ENCODE measurements at regions not wholly inside any gene's neighbourhood (a gene's known extent, or its start where the extent isn't known, plus 50 kb on each side); places are given as distances from the start of the nearest gene placed in this dataset.

GRCh38 chr14:104392396-104393198 is 187.0 kb upstream of the C14orf180 start:
- DNase-seq (ENCODE audit: low read depth) = no peak
- TF ChIP-seq, protein P1, sequence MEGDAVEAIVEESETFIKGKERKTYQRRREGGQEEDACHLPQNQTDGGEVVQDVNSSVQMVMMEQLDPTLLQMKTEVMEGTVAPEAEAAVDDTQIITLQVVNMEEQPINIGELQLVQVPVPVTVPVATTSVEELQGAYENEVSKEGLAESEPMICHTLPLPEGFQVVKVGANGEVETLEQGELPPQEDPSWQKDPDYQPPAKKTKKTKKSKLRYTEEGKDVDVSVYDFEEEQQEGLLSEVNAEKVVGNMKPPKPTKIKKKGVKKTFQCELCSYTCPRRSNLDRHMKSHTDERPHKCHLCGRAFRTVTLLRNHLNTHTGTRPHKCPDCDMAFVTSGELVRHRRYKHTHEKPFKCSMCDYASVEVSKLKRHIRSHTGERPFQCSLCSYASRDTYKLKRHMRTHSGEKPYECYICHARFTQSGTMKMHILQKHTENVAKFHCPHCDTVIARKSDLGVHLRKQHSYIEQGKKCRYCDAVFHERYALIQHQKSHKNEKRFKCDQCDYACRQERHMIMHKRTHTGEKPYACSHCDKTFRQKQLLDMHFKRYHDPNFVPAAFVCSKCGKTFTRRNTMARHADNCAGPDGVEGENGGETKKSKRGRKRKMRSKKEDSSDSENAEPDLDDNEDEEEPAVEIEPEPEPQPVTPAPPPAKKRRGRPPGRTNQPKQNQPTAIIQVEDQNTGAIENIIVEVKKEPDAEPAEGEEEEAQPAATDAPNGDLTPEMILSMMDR (conservative IDR thresholded peaks at IDR 0.05; ENCODE audit: low read depth, low read length) = no peak
- no peak overlapping the region for H3K4me3 ChIP-seq (ENCODE audit: low read depth, low read length)

DNA sequence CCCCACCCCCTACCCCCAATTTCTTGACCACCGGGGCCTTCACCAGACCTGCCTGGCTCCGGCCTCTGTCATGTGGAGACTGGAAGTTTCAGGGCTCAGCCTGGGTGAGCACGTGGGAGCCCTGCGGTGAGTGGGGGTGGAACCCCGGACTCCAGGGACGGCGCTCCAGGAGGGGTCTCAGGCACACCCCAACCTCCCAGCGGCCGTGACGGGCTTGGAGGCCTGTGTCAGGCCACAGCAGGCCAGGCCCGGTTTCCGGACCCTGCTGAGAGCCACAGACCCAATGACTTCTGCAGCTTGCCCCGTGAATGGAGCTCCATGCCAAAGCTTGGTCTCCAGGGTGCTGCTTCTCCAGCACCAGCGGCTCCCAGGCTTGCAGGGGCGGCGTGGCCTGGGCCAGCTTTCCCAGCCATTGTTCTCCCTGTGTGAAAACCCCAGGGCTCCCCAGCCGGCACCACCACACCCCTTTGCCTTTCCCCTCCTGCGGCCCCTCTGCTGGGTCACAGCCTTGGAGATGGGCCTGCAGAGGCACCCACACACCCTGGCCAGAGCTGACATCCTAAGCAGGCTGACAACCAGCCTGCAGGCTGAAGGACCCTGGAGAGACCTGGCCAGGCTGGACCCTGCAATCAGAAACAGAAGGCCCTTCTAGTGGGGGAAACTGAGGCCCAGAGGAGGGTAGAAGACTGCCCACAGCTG is 186.2 kb upstream of the C14orf180 start:
- TF ChIP-seq, protein P1 (conservative IDR thresholded peaks at IDR 0.05; ENCODE audit: low read depth, low read length) = no peak
- no peak for DNase-seq (ENCODE audit: low read depth)
- H3K4me3 ChIP-seq (ENCODE audit: low read depth, low read length) = no peak overlapping the region

DNA sequence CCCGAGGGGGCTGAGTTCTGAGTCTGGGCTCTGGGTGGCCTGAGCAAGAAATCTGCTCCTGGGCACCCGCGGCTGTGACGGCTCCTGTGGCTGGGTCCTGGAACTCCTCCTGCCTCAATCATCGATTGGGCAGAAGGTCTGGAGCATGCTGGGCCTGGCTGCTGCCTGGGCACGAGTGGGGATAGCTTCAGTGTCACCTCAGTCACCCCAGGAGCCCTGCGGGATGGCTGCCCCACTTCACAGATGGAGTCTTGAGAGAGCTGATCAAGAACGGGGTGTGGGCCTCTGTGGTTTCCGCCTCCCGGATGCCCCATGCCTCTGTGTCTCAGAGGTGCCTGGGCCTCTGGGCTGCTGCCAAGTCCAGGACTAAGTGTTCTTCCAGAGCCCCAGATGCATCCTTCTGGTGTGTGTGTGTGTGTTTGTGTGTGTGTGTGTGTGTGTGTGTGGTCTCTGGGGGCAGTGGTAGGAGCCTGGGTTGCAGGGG is 185.6 kb upstream of the C14orf180 start:
- TF ChIP-seq, protein P1 (conservative IDR thresholded peaks at IDR 0.05; ENCODE audit: low read depth, low read length) = no peak
- no peak for DNase-seq (ENCODE audit: low read depth)

GRCh38 chr14:104394409-104394851 is 185.1 kb upstream of the C14orf180 start:
- TF ChIP-seq, protein P1 (conservative IDR thresholded peaks at IDR 0.05; ENCODE audit: low read depth, low read length) = no peak
- no peak overlapping the region for H3K4me3 ChIP-seq (ENCODE audit: low read depth, low read length)
- DNase-seq (ENCODE audit: low read depth) = no peak

More for the DNA sequence above, 185.6 kb upstream of the C14orf180 start:
- no peak overlapping the region for H3K4me3 ChIP-seq (ENCODE audit: low read depth, low read length)

- TF ChIP-seq, protein P1 (conservative IDR thresholded peaks at IDR 0.05; ENCODE audit: low read depth, low read length) = no peak
- H3K4me3 ChIP-seq (ENCODE audit: low read depth, low read length) = no peak overlapping the region
Measured at GRCh38 chr14:104395276-104395675, 184.3 kb upstream of the C14orf180 start.

DNA sequence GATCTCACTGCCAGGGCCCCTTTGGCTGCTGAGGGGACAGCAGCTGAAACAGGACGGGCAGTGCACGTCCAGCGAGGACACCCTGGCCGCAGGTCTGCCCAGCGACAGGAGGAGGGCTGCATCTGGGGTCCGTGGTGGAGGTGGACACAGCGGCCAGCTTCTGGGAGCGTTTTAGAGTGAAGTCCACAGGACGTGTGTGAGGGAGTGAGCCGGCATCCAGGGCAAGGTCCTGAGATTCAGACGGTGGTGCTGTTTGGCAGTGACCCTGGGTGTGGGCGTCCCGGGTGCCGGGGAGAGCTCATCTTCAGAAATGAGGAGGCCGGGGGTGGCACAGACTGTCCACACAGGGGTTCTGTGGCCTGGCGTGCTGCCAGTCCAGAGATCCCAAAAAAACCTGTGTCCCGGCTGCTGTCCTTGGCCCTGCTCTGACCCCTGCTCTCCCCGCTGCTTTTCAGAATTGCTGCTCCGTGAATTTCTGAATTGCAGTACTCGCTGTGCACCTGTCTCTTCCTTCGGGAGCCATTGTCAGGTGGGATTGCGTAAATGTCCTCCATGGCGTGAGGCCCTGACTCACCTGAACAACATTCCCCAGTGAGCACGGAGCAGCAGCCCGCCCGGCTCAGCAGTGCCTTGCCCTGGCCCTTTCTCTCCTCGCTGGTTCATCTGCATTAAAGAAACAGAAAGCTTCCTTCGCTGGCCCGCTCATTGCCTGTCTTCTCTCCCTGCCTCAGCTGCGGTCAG is 183.5 kb upstream of the C14orf180 start:
- H3K4me3 ChIP-seq (ENCODE audit: low read depth, low read length) = no peak overlapping the region
- DNase-seq (ENCODE audit: low read depth) = no peak
- TF ChIP-seq, protein P1 (conservative IDR thresholded peaks at IDR 0.05; ENCODE audit: low read depth, low read length) = no peak

More at GRCh38 chr14:104395276-104395675, 184.3 kb upstream of the C14orf180 start:
- no peak for DNase-seq (ENCODE audit: low read depth)

All from epithelial cell of proximal tubule (primary cell).